ENCODE measurements at regions not wholly inside any gene's neighbourhood (a gene's known extent, or its start where the extent isn't known, plus 50 kb on each side); places are given as distances from the start of the nearest gene placed in this dataset.

GRCh38 chr1:164265232-164265631 lies 293.8 kb upstream of the PBX1 start:
- ATAC-seq (ENCODE audit: low read depth) (no peak), DNase-seq (no peak)
- Mint-ChIP-seq H3K27me3 (no peaks in the 10 kb centered on the region), H3K36me3 (ENCODE audit: low read depth) (no peaks in the 10 kb centered on the region), H3K4me3 (no peak overlapping the region), H3K27ac (no peak overlapping the region), H3K9me3 (peaks cover 2% of the 10 kb centered on the region), H3K4me1 (no peaks in the 10 kb centered on the region)
- intact Hi-C loops (cut with micrococcal nuclease) = no loop called here
- ChIA-PET CTCF (no interaction called here), POLR2A (no interaction called here)
- no peak for TF ChIP-seq CTCF (IDR thresholded peaks at IDR 0.05)

GRCh38 chr1:164272156-164272555 lies 286.8 kb upstream of the PBX1 start:
- intact Hi-C loops (cut with micrococcal nuclease) = no loop called here
- ChIA-PET CTCF (no interaction called here), POLR2A (no interaction called here)
- H3K9me3 Mint-ChIP-seq = peaks cover 11% of the 10 kb centered on the region
- H3K4me3 Mint-ChIP-seq = no peak overlapping the region
- DNase-seq (no peak), ATAC-seq (ENCODE audit: low read depth) (no peak)
- TF ChIP-seq CTCF (IDR thresholded peaks at IDR 0.05) = no peak
- H3K27me3 Mint-ChIP-seq = no peaks in the 10 kb centered on the region
- no peak overlapping the region for H3K27ac Mint-ChIP-seq
- no peaks in the 10 kb centered on the region for H3K4me1 Mint-ChIP-seq
- no peaks in the 10 kb centered on the region for H3K36me3 Mint-ChIP-seq (ENCODE audit: low read depth)

GRCh38 chr1:164296172-164296571 lies 262.8 kb upstream of the PBX1 start:
- Mint-ChIP-seq H3K27me3 (no peaks in the 10 kb centered on the region), H3K4me3 (no peak overlapping the region), H3K4me1 (no peaks in the 10 kb centered on the region), H3K9me3 (peaks cover 8% of the 10 kb centered on the region), H3K27ac (no peak overlapping the region), H3K36me3 (ENCODE audit: low read depth) (no peaks in the 10 kb centered on the region)
- intact Hi-C loops (cut with micrococcal nuclease) = no loop called here
- TF ChIP-seq CTCF (IDR thresholded peaks at IDR 0.05) = no peak
- ChIA-PET POLR2A (no interaction called here), CTCF (no interaction called here)
- no peak for DNase-seq
- no peak for ATAC-seq (ENCODE audit: low read depth)

GRCh38 chr1:164308101-164308500 lies 250.9 kb upstream of the PBX1 start:
- POLR2A ChIA-PET = no interaction called here
- CTCF ChIA-PET = no interaction called here
- DNase-seq (no peak), ATAC-seq (ENCODE audit: low read depth) (no peak)
- Mint-ChIP-seq H3K9me3 (no peaks in the 10 kb centered on the region), H3K4me1 (no peaks in the 10 kb centered on the region), H3K27me3 (no peaks in the 10 kb centered on the region), H3K36me3 (ENCODE audit: low read depth) (no peaks in the 10 kb centered on the region), H3K27ac (no peak overlapping the region), H3K4me3 (no peak overlapping the region)
- intact Hi-C loops (cut with micrococcal nuclease) = no loop called here
- no peak for TF ChIP-seq CTCF (IDR thresholded peaks at IDR 0.05)

GRCh38 chr1:164310166-164310565 lies 248.8 kb upstream of the PBX1 start:
- Mint-ChIP-seq H3K27ac (no peak overlapping the region), H3K27me3 (no peaks in the 10 kb centered on the region), H3K36me3 (ENCODE audit: low read depth) (no peaks in the 10 kb centered on the region), H3K4me1 (no peaks in the 10 kb centered on the region), H3K4me3 (no peak overlapping the region), H3K9me3 (no peaks in the 10 kb centered on the region)
- TF ChIP-seq CTCF (IDR thresholded peaks at IDR 0.05) = no peak
- ATAC-seq (ENCODE audit: low read depth) (no peak), DNase-seq (no peak)
- intact Hi-C loops (cut with micrococcal nuclease) = no loop called here
- POLR2A ChIA-PET = no interaction called here
- CTCF ChIA-PET = no interaction called here

Data from activated B cell treated with CpG ODN at 0.5 μM for 24 hours (primary cell).